ENCODE measurements at regions not wholly inside any gene's neighbourhood (a gene's known extent, or its start where the extent isn't known, plus 50 kb on each side); places are given as distances from the start of the nearest gene placed in this dataset.

GRCh38 chr18:73780218-73780617 is 367.4 kb downstream of the FBXO15 start:
- DNase-seq = no peak

- no peak for DNase-seq
Observed at GRCh38 chr18:73778032-73778359, 369.6 kb downstream of the FBXO15 start.

GRCh38 chr18:73777356-73778031 is 370.1 kb downstream of the FBXO15 start:
- no peak for DNase-seq

- DNase-seq = no peak
Observed at GRCh38 chr18:73774811-73775509, 372.7 kb downstream of the FBXO15 start.

DNA sequence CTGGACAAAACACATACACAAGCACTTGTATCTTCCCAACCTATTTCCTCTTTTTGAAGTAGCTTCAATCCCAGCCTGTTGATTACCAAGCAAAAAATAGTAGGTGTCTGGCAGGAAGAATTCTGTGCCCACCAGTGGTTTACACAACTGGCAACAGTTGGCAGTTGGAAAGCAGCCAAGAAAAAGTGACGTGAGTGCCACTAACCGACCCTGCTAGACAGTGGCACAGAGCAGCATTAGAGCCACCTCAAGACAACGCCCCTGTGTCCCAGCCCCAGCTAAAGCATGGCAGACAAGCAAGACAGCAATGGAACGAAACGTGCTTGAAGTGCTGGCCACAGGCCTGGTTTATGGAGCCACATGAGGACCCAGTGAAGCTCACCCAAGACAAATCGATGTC is 379.6 kb downstream of the FBXO15 start:
- DNase-seq = no peak

GRCh38 chr18:73766910-73767515 is 380.6 kb downstream of the FBXO15 start:
- peak; percentile 76 for DNase-seq

DNA sequence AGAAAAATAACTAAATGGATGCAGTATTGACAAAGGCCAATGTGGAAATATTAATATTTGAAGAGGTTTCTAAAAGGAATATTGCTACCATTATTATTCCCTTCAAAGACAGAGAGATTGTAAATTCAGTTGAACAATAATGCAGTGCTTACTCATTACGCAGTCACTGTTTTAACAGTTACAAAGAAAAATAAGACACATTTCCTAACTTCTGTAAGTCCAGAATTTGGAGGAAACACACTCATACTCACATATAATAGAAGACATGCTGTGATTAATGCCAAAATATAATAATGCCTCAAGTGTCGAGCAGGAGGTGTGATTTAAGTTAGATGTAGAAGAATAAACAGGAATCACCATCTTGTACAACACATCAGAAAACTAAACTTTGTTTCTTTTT is 389.2 kb downstream of the FBXO15 start:
- DNase-seq = no peak

DNA sequence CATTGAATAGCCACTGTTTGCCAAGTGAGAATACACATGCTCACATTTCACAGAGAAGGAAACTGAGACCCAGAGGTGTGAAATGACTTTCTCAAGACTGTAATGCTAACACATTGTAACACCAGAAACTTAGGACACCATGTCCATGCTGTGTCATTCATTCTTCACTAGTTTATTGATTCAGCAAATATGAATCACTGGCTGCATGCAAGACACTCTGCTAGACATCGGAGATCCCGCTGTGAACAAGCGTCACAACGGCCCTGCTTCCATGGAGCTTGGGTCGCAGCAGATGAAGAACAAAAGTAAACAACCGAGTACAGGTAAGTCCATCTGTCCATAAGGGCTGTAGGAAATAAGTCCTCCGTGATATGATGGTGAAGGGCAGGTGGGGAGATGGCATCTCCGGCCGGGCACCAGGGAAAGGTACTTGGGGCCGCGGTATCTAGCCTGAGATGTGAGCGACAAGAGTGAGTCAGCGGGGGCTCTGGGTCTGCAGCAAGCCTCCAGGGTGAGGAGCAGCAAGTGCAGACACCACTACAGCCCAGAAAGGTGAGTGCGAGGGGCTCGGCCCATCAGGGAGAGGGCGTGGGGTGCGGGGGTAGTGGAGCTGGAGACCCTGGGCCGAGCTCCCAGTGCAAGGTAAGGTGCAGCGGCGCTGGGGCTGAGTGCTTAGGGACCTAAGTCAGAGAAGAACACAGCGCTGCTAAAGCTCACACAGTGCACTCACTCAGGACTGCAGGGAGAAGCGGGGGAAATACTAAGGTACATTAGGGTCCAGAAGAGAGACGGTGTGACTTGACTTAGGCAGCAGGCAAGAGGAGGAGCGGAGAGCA is 391.2 kb downstream of the FBXO15 start:
- no peak for DNase-seq

- no peak for DNase-seq
Observed at GRCh38 chr18:73752965-73753364, 394.7 kb downstream of the FBXO15 start.

DNA sequence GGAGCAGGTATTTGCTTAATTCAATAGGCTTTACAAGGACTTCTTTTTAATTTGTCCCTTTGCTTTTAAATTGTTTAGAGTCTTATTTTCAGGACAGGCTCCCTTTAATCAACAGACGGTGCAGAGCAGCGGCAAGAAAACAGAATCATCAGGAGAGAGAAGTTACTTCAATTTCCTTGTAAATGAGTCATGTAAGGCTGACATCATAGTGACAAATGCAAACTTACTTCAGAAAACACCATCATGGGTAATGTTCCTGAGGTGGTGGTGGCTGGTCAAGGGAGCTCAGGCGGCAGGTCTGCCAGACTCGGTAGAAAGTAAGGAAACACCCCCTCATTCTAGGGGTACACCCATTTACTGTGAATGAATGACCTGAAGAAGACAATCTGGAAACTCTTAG is 395.1 kb downstream of the FBXO15 start:
- no peak for DNase-seq

DNA sequence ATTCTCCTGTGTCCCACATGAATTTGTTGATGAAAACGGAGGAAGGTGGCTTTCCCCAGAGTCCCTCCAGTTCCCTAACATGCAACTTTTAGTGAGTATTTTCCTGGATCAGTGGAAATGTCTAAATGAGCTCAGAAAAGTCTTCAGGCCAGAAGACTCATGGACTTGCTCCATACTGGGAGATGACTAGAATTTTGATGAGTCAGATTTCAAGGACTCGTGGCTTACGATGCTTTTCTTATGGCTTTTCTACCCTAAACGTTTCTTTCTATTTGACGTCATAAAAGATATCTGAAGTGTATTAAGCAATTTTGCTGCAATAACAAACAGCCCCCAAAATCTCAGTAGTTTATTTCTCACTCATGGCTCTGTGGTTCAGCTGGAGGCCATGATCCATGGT is 397.6 kb downstream of the FBXO15 start:
- no peak for DNase-seq

GRCh38 chr18:73749304-73749703 is 398.3 kb downstream of the FBXO15 start:
- no peak for DNase-seq

GRCh38 chr18:73748731-73749130 is 398.9 kb downstream of the FBXO15 start:
- DNase-seq = no peak

- no peak for DNase-seq
Observed at GRCh38 chr18:73746101-73746500, 401.5 kb downstream of the FBXO15 start.

- peak; percentile 23 for DNase-seq
Observed at GRCh38 chr18:73742957-73743356, 404.7 kb downstream of the FBXO15 start.

GRCh38 chr18:73741946-73742345 is 405.7 kb downstream of the FBXO15 start:
- DNase-seq = no peak

GRCh38 chr18:73739098-73739497 is 408.5 kb downstream of the FBXO15 start:
- DNase-seq = no peak

- no peak for DNase-seq
Observed at GRCh38 chr18:73737990-73738389, 409.6 kb downstream of the FBXO15 start.

- DNase-seq = no peak
Observed at GRCh38 chr18:73735836-73736235, 411.8 kb downstream of the FBXO15 start.

GRCh38 chr18:73733806-73734314 is 413.8 kb downstream of the FBXO15 start:
- DNase-seq = no peak

DNA sequence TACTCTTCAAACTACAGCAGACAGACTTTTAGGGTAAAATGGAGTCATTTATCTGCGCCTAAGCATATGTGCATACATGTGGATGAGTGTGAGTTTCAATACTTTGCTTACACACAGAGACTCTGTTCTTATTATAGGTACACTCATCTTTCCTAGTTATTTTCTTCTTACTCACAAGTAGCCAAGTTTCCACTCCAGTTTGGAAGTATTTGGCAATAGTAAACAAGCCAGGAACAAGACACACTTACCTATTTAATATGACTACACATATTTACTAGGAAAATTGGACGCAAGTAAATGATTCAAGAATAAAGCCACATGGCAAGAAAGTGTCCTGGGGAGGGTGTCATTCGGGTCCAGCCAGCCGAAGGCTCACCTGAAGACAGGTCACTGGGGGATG is 414.3 kb downstream of the FBXO15 start:
- no peak for DNase-seq

GRCh38 chr18:73728657-73729056 is 419.0 kb downstream of the FBXO15 start:
- DNase-seq = no peak

DNA sequence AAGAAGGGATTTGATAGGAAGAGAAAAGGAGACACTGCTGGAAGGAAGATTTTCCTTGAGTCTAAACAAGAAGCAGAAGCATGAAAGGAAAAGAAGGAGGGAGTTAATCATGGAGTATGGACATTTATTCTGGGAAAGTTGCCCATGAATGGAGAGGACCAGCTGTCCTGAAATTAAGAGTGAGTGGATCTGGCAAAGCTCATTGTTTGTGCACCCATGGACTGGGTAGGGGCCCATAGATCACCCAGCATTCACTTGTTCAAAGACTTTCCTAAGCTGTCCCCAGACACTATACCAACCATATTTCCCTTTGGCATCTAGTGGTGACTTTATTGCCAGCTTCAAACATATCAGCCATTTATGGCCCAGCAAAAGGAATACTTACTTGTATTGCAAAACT is 422.7 kb downstream of the FBXO15 start:
- DNase-seq = no peak
